Vagina (tissue), 2 donors: ENCODE measurements at regions not wholly inside any gene's neighbourhood (a gene's known extent, or its start where the extent isn't known, plus 50 kb on each side); places are given as distances from the start of the nearest gene placed in this dataset.

Experiments used
- POLR2AphosphoS5 ChIP-seq, 2 donors: sonication (generic); formaldehyde crosslinking; IDR thresholded peaks; one replicate each; pipeline ENCODE4 v1.9.0; 2017; ENCODE audit warnings: antibody characterized with exemption in 2 of 2, mild to moderate bottlenecking in 2 of 2, low read depth in 1 of 2; ENCODE audit not compliant: insufficient read depth in 1 of 2
- TF ChIP-seq, protein P1 (sequence below), 3 experiments: fragments of 450-650 bp in 2 of 3; fragments of 200-600 bp in 1 of 3; sonication (generic) in 1 of 3; IDR thresholded peaks; one replicate each; pipeline ENCODE4 v1.5.1; 2017 to 2019; ENCODE audit warnings: antibody characterized with exemption in 3 of 3, mild to moderate bottlenecking in 2 of 3, moderate library complexity in 2 of 3

DNA sequence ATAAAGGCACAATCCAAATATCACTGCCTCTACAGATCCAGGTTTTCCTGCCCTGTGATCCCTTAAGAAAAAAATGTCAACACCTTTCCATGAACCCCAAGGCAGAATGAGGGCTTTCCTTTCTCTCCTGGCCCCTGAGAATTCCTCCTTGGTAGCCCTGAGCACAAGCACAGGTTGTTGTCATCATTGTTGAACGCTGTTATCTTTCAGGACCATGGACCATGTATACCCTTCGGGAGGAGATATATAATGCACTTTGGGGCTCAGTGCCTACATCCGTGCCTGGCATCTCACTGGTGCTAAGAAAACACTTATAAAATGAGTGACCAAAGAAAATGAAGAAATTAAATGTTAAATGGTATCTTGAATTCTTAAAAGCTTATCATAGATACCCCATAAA, 296.2 kb downstream of the SETD4 start:
- no peak for TF ChIP-seq POLR2AphosphoS5 (IDR thresholded peaks at IDR 0.05; ENCODE audit: insufficient read depth in 1 of 2, low read depth in 1 of 2)
- TF ChIP-seq, protein P1, sequence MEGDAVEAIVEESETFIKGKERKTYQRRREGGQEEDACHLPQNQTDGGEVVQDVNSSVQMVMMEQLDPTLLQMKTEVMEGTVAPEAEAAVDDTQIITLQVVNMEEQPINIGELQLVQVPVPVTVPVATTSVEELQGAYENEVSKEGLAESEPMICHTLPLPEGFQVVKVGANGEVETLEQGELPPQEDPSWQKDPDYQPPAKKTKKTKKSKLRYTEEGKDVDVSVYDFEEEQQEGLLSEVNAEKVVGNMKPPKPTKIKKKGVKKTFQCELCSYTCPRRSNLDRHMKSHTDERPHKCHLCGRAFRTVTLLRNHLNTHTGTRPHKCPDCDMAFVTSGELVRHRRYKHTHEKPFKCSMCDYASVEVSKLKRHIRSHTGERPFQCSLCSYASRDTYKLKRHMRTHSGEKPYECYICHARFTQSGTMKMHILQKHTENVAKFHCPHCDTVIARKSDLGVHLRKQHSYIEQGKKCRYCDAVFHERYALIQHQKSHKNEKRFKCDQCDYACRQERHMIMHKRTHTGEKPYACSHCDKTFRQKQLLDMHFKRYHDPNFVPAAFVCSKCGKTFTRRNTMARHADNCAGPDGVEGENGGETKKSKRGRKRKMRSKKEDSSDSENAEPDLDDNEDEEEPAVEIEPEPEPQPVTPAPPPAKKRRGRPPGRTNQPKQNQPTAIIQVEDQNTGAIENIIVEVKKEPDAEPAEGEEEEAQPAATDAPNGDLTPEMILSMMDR (IDR thresholded peaks at IDR 0.05) = no peak
